ENCODE measurements at regions not wholly inside any gene's neighbourhood (a gene's known extent, or its start where the extent isn't known, plus 50 kb on each side); places are given as distances from the start of the nearest gene placed in this dataset.

- no peak for TF ChIP-seq POLR2A (IDR thresholded peaks at IDR 0.05)
- TF ChIP-seq CTCF (IDR thresholded peaks at IDR 0.05 in 4 of 5, conservative IDR thresholded peaks at IDR 0.05 in 1 of 5), result no peak
Measured at GRCh38 chr22:46087336-46087690, 63.0 kb upstream of the PPARA start.
